ENCODE measurements at regions not wholly inside any gene's neighbourhood (a gene's known extent, or its start where the extent isn't known, plus 50 kb on each side); places are given as distances from the start of the nearest gene placed in this dataset.

DNA sequence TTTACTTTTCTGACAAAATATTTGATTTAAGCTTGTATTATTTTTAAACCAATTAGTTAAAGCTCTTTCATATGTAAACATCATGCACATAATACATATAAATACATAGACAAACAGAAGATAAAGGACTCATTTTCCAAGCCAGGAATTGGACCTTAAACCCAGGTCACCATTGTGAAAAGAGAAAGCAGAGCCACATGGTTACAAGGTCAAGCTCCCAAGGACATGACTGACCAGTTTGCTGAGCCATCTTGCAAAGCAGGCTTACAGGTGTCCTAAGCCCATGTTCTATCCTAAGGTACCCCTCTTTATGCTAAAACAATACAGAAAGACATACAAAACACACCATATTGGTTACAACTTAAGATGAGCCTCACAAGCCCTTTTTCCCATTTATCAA lies 50.5 kb upstream of the DNAJC19 start:
- TF ChIP-seq, protein P1, sequence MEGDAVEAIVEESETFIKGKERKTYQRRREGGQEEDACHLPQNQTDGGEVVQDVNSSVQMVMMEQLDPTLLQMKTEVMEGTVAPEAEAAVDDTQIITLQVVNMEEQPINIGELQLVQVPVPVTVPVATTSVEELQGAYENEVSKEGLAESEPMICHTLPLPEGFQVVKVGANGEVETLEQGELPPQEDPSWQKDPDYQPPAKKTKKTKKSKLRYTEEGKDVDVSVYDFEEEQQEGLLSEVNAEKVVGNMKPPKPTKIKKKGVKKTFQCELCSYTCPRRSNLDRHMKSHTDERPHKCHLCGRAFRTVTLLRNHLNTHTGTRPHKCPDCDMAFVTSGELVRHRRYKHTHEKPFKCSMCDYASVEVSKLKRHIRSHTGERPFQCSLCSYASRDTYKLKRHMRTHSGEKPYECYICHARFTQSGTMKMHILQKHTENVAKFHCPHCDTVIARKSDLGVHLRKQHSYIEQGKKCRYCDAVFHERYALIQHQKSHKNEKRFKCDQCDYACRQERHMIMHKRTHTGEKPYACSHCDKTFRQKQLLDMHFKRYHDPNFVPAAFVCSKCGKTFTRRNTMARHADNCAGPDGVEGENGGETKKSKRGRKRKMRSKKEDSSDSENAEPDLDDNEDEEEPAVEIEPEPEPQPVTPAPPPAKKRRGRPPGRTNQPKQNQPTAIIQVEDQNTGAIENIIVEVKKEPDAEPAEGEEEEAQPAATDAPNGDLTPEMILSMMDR (IDR thresholded peaks at IDR 0.05): no peak
- TF ChIP-seq EP300 (IDR thresholded peaks at IDR 0.05): no peak
- TF ChIP-seq POLR2A (IDR thresholded peaks at IDR 0.05): no peak
